DND-41 (cell line): ENCODE measurements at regions not wholly inside any gene's neighbourhood (a gene's known extent, or its start where the extent isn't known, plus 50 kb on each side); places are given as distances from the start of the nearest gene placed in this dataset.

Experiments
- ATAC-seq: fragments of 200-7000 bp; cut with Tn5 transposase; 3 replicates; pipeline ENCODE4 v1.9.1; 2021; ENCODE audit warnings: low read depth; ENCODE audit not compliant: insufficient read depth
- DNase-seq: peaks from one replicate; pipeline ENCODE4 v3.0.0-alpha.2; 2020
- H2AFZ ChIP-seq: 2 replicates; pipeline ENCODE4 v1.6.0; 2012; ENCODE audit warnings: low read depth, low read length
- H3K27ac ChIP-seq: 2 replicates; pipeline ENCODE4 v1.5.1; 2012; ENCODE audit warnings: low read length, inconsistent platforms
- H3K27me3 ChIP-seq: fragments of 200-600 bp; sonication (generic); 2 replicates; pipeline ENCODE4 v1.6.0; 2012; ENCODE audit warnings: low read length, mild to moderate bottlenecking, inconsistent platforms; ENCODE audit not compliant: insufficient read depth, poor library complexity
- H3K36me3 ChIP-seq: 2 replicates; pipeline ENCODE4 v1.5.1; 2012; ENCODE audit warnings: low read length, inconsistent platforms; ENCODE audit not compliant: insufficient read depth
- H3K4me1 ChIP-seq: 2 replicates; pipeline ENCODE4 v1.5.1; 2012; ENCODE audit warnings: mild to moderate bottlenecking, low read length; ENCODE audit not compliant: insufficient read depth
- H3K4me2 ChIP-seq: 2 replicates; pipeline ENCODE4 v1.6.0; 2012; ENCODE audit warnings: mild to moderate bottlenecking, moderate library complexity, low read length, inconsistent platforms; ENCODE audit not compliant: insufficient read depth
- H3K4me3 ChIP-seq, 2 experiments: fragments of 200-600 bp in 1 of 2; shearing (Covaris generic) in 1 of 2; 2 replicates each; pipeline ENCODE4 v1.5.1; 2012 to 2016; ENCODE audit warnings: inconsistent platforms in 2 of 2, low read length in 2 of 2, mild to moderate bottlenecking in 2 of 2, low read depth in 1 of 2, moderate library complexity in 1 of 2
- H3K79me2 ChIP-seq: 2 replicates; pipeline ENCODE4 v1.6.0; 2012; ENCODE audit warnings: low read length, inconsistent platforms; ENCODE audit not compliant: insufficient read depth
- H3K9ac ChIP-seq: 2 replicates; pipeline ENCODE4 v1.6.0; 2012; ENCODE audit warnings: low read depth, mild to moderate bottlenecking, inconsistent platforms, low read length, moderate library complexity
- H3K9me3 ChIP-seq: 2 replicates; pipeline ENCODE4 v1.5.1; 2012; ENCODE audit warnings: low read length, moderate library complexity, mild to moderate bottlenecking, inconsistent platforms; ENCODE audit not compliant: insufficient read depth, severe bottlenecking
- H4K20me1 ChIP-seq: 2 replicates; pipeline ENCODE4 v1.6.0; 2012; ENCODE audit warnings: low read length; ENCODE audit not compliant: insufficient read depth
- CTCF ChIP-seq: IDR thresholded peaks from 2 replicates; pipeline ENCODE4 v1.5.1; 2012; ENCODE audit warnings: borderline replicate concordance, low read length, moderate library complexity, mild to moderate bottlenecking; ENCODE audit not compliant: poor library complexity, severe bottlenecking; ENCODE audit errors: extremely low read depth
- EZH2 ChIP-seq: IDR thresholded peaks from 3 replicates; pipeline ENCODE4 v1.6.1; 2012; ENCODE audit warnings: borderline replicate concordance, low read depth, mild to moderate bottlenecking, moderate library complexity, low read length, inconsistent platforms; ENCODE audit not compliant: severe bottlenecking

GRCh38 chr9:108784998-108785397 is 70.8 kb downstream of the ACTL7B start:
- no peak overlapping the region for H3K4me3 ChIP-seq
- TF ChIP-seq CTCF (no peak), EZH2 (no peak)
- H3K27me3 ChIP-seq: peaks cover 7% of the 10 kb centered on the region
- no peaks in the 10 kb centered on the region for H3K9me3 ChIP-seq
- no peaks in the 10 kb centered on the region for H3K36me3 ChIP-seq
- peak; percentile 31; the same call in 1 of the 3 replicates for ATAC-seq
- no peaks in the 10 kb centered on the region for H4K20me1 ChIP-seq
- no peak overlapping the region for H3K4me2 ChIP-seq
- DNase-seq: no peak
- no peaks in the 10 kb centered on the region for H3K79me2 ChIP-seq
- H2AFZ ChIP-seq: no peak overlapping the region
- no peak overlapping the region for H3K27ac ChIP-seq
- no peak overlapping the region for H3K9ac ChIP-seq
- no peaks in the 10 kb centered on the region for H3K4me1 ChIP-seq

GRCh38 chr9:108783731-108784495 is 71.9 kb downstream of the ACTL7B start:
- DNase-seq (no peak), ATAC-seq (no peak)
- Histone ChIP-seq H3K4me2 (no peak overlapping the region), H3K27me3 (peaks cover 7% of the 10 kb centered on the region), H3K27ac (no peak overlapping the region), H3K4me1 (no peaks in the 10 kb centered on the region), H2AFZ (no peak overlapping the region), H3K9me3 (no peaks in the 10 kb centered on the region), H3K4me3 (no peak overlapping the region), H3K9ac (no peak overlapping the region), H4K20me1 (no peaks in the 10 kb centered on the region), H3K79me2 (no peaks in the 10 kb centered on the region), H3K36me3 (no peaks in the 10 kb centered on the region)
- TF ChIP-seq CTCF (no peak), EZH2 (no peak)

GRCh38 chr9:108783326-108783725 is 72.5 kb downstream of the ACTL7B start:
- H3K9me3 ChIP-seq: no peaks in the 10 kb centered on the region
- H4K20me1 ChIP-seq: no peaks in the 10 kb centered on the region
- H3K4me1 ChIP-seq: no peaks in the 10 kb centered on the region
- no peak overlapping the region for H3K4me2 ChIP-seq
- no peaks in the 10 kb centered on the region for H3K79me2 ChIP-seq
- H3K27ac ChIP-seq: no peak overlapping the region
- H3K27me3 ChIP-seq: peaks cover 7% of the 10 kb centered on the region
- no peaks in the 10 kb centered on the region for H3K36me3 ChIP-seq
- no peak overlapping the region for H3K9ac ChIP-seq
- ATAC-seq (no peak), DNase-seq (no peak)
- no peak for TF ChIP-seq EZH2
- TF ChIP-seq CTCF: no peak
- no peak overlapping the region for H2AFZ ChIP-seq
- no peak overlapping the region for H3K4me3 ChIP-seq
